Skeletal muscle cell (primary cell): ENCODE measurements at regions not wholly inside any gene's neighbourhood (a gene's known extent, or its start where the extent isn't known, plus 50 kb on each side); places are given as distances from the start of the nearest gene placed in this dataset.
"Not testable (repeated sequence)": the region's sequence is repeated elsewhere in the genome, so short reads cannot be mapped to it uniquely, and the experiment has no call there.

Experiments used
- DNase-seq: peaks from one replicate; pipeline ENCODE4 v3.0.0-alpha.2; 2010; ENCODE audit warnings: low read depth
- H3K4me3 ChIP-seq: 2 replicates; pipeline ENCODE4 v1.5.1; 2011; ENCODE audit warnings: low read depth, mild to moderate bottlenecking, control low read depth, low read length, moderate library complexity

- H3K4me3 ChIP-seq, DNase-seq: not testable (repeated sequence)
Observed at GRCh38 chr6:56780109-56780508, 137.4 kb upstream of the DST start.

DNA sequence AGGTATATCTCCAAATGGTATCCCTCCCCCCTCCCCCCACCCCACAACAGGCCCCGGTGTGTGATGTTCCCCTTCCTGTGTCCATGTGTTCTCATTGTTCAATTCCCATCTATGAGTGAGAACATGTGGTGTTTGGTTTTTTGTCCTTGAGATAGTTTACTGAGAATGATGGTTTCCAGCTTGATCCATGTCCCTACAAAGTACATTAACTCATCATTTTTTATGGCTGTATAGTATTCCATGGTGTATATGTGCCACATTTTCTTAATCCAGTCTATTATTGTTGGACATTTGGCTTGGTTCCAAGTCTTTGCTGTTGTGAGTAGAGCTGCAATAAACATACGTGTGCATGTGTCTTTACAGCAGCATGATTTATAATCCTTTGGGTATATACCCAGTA lies 135.8 kb upstream of the DST start:
- not testable (repeated sequence) for H3K4me3 ChIP-seq, DNase-seq

- no peak for DNase-seq
- no peak overlapping the region for H3K4me3 ChIP-seq
Observed at GRCh38 chr6:56775498-56776166, 132.9 kb upstream of the DST start.

GRCh38 chr6:56772737-56773184 lies 130.1 kb upstream of the DST start:
- peak; percentile 70 for DNase-seq
- H3K4me3 ChIP-seq, result no peak overlapping the region

- no peak for DNase-seq
- no peak overlapping the region for H3K4me3 ChIP-seq
Observed at GRCh38 chr6:56771929-56772607, 129.4 kb upstream of the DST start.

DNA sequence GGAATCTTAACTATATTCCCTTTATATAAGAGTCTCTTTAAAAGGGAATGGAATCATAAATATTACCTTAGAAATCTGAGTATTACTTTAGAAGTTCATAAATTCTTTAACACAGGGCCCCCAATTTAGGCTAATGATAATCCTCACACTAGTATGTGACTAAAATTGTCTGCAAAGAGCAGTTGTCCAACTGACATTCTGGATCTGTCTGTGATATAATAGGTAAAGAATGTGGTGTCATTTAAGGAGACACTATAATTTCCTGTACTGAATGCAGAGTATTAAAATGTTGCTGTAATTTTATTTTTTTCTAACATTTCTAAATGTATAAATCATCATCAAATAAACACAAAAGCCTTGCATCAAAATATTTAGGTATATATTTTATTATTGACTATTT lies 128.5 kb upstream of the DST start:
- no peak for DNase-seq
- H3K4me3 ChIP-seq, result no peak overlapping the region

DNA sequence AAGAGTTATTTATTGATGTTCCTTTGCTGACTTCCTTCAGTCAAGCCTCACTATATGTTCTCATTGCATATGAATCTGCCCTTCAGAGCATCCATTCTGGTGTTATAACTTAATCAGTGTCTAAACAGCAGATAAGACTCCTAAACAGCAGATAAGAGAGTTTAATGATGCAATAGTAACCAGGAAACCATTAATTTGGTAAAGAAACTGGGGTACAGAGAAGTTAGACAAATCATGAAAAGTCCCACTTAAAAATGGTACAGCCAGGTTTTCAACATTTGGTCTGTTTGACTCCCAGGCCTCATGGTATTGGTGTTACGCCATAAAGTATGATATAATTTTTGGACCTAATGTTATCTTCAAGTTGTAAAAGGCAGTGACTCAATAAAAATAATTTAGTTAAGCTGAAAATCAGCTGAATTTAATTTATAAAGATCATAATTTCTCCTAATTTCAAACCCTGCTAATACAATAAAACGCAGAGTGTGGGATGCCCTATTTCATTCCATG lies 127.4 kb upstream of the DST start:
- no peak for DNase-seq
- no peak overlapping the region for H3K4me3 ChIP-seq

GRCh38 chr6:56767892-56768531 lies 125.3 kb upstream of the DST start:
- DNase-seq, result no peak
- H3K4me3 ChIP-seq, result no peak overlapping the region

DNA sequence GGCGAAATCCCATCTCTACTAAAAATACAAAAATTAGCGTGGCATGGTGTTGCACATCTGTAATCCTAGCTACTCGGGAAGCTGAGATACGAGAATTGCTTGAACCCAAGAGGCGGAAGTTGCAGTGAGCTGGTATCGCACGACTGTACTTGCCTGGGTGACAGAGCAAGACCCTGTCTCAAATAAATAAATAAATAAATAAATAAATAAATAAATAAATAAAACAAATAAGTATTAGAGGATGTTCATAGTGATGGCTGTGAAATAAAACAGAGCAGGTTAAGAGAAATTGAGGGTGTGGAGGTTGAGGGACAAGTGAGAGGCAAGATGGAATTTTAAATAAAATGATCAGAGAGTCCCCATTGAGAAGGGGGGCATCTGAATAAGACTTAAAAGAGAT lies 124.7 kb upstream of the DST start:
- no peak overlapping the region for H3K4me3 ChIP-seq
- DNase-seq, result no peak

- peak; percentile 49 for DNase-seq
- H3K4me3 ChIP-seq, result no peak overlapping the region
Observed at GRCh38 chr6:56766806-56767178, 124.1 kb upstream of the DST start.

DNA sequence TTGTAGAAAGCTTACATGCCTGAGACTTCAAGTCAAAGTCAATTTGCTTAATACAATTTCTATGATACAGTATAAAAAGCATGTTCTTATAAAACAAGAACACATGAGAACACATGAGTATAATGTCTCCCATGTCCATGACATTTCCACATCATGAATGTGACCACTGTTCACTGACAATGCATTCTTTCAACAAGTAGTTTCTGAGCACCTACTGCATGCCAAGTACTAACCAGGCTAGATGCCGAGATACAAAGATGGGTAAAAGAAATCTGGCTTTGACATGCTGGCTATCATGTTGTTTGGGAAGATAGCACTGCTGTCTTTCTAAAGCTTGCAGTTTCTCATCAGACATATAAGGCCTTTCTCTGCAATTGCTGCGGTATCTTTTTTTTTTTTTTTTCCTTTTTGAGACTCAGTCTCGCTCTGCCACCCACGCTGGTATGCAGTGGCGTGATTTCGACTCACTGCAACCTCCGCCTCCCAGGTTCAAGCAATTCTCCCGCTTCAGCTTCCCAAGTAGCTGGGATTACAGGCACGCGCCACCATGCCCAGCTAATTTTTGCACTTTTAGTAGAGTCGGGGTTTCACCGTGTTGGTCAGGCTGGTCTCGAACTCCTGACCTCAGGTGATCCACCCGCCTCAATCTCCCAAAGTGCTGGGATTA lies 123.6 kb upstream of the DST start:
- no peak for DNase-seq
- no peak overlapping the region for H3K4me3 ChIP-seq

DNA sequence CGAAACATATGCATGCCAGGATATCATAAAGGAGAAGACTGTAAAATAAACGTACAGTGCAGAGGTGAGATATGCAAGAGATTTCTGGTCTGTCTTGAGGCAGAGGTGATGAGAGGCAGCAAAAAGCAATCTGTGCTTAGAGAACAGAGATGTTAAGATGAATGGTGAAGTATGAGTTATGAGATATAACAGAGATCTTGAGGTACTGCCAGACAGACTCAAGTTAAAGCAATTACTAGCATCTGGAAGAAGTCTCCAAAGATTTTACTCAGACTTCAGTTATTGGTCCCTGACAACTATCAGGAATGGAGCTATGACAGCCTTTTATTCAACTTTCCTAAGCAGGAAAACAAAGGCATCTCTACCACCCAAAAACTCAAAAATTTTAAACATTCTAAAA lies 122.8 kb upstream of the DST start:
- DNase-seq, result no peak
- H3K4me3 ChIP-seq, result no peak overlapping the region

- no peak overlapping the region for H3K4me3 ChIP-seq
- DNase-seq, result no peak
Observed at GRCh38 chr6:56764081-56764566, 121.4 kb upstream of the DST start.

DNA sequence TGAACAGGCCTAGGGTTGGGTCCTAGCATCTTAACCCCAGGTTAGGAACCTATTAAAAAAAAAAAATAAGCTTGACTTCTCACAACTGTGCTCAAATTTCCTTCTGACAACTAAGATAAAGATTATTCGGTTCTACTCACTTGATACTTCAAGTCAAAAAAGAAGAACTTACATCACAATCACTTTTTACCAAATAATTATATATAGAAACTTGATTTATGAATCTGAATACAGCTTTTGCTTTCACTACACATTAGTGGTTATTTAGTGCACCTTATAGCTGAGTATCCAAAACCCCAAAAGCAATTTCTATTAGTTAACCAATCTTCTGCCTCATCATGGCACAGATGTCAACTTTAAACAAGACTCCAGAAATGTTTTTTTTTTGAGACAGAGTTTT lies 119.0 kb upstream of the DST start:
- DNase-seq, result no peak
- H3K4me3 ChIP-seq, result no peak overlapping the region

GRCh38 chr6:56760842-56761241 lies 118.2 kb upstream of the DST start:
- no peak for DNase-seq
- H3K4me3 ChIP-seq, result no peak overlapping the region

GRCh38 chr6:56759521-56759920 lies 116.8 kb upstream of the DST start:
- DNase-seq, result no peak
- H3K4me3 ChIP-seq, result no peak overlapping the region

DNA sequence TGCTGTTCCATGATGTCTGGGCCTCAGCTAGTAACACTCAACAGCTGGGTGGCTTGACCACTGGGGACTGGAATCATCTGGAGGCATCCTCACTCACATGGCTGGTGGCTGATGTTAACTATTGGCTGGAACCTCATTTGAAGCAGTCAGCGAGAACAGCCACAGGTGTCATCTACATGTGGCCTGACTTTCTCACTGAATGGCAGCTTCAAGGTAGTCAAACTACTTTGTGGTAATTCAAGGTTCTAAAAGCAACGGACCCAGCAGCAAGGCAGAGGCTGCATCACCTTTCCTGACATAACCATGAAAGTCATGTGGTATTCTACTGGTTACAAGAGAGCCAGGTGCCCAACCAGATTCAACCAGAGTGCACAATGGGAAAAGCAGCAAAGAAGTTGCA lies 115.9 kb upstream of the DST start:
- no peak for DNase-seq
- no peak overlapping the region for H3K4me3 ChIP-seq

- no peak overlapping the region for H3K4me3 ChIP-seq
- DNase-seq, result no peak
Observed at GRCh38 chr6:56758120-56758519, 115.4 kb upstream of the DST start.

GRCh38 chr6:56757588-56757984 lies 114.9 kb upstream of the DST start:
- H3K4me3 ChIP-seq, result no peak overlapping the region
- DNase-seq, result no peak
